Endothelial cell (in vitro differentiated cells): ENCODE measurements at regions not wholly inside any gene's neighbourhood (a gene's known extent, or its start where the extent isn't known, plus 50 kb on each side); places are given as distances from the start of the nearest gene placed in this dataset.

ENCODE experiments used
- DNase-seq: peaks from one replicate; pipeline ENCODE4 v3.0.0; 2021; ENCODE audit warnings: low spot score
- H3K27ac Mint-ChIP-seq: one replicate; pipeline ENCODE4 v1.8.0; 2021; ENCODE audit warnings: mixed read lengths, inconsistent platforms; ENCODE audit not compliant: unreplicated experiment
- H3K27me3 Mint-ChIP-seq: one replicate; pipeline ENCODE4 v1.8.0; 2021; ENCODE audit warnings: mild to moderate bottlenecking, moderate library complexity, mixed read lengths, inconsistent platforms; ENCODE audit not compliant: unreplicated experiment
- H3K36me3 Mint-ChIP-seq: one replicate; pipeline ENCODE4 v1.8.0; 2021; ENCODE audit warnings: mild to moderate bottlenecking, low read depth, mixed read lengths, inconsistent platforms; ENCODE audit not compliant: unreplicated experiment
- H3K4me1 Mint-ChIP-seq: one replicate; pipeline ENCODE4 v1.8.0; 2021; ENCODE audit warnings: mild to moderate bottlenecking, mixed read lengths, inconsistent platforms; ENCODE audit not compliant: unreplicated experiment
- H3K4me3 Mint-ChIP-seq: one replicate; pipeline ENCODE4 v1.8.0; 2021; ENCODE audit warnings: mild to moderate bottlenecking, mixed read lengths, inconsistent platforms; ENCODE audit not compliant: unreplicated experiment
- H3K9me3 Mint-ChIP-seq: one replicate; pipeline ENCODE4 v1.8.0; 2021; ENCODE audit warnings: mixed read lengths, inconsistent platforms; ENCODE audit not compliant: unreplicated experiment
- CTCF ChIP-seq: fragments of 200-600 bp; sonication (generic); IDR thresholded peaks from one replicate; pipeline ENCODE4 v1.5.0; 2021; ENCODE audit warnings: antibody characterized with exemption; ENCODE audit not compliant: unreplicated experiment

- Mint-ChIP-seq H3K9me3 (no peaks in the 10 kb centered on the region), H3K4me1 (peaks cover 11% of the 10 kb centered on the region), H3K27me3 (no peaks in the 10 kb centered on the region), H3K27ac (no peak overlapping the region), H3K4me3 (no peak overlapping the region), H3K36me3 (no peaks in the 10 kb centered on the region)
- no peak for TF ChIP-seq CTCF
- no peak for DNase-seq
These were observed 189.6 kb downstream of the BCOR start for GRCh38 chrX:39907964-39908661.

DNA sequence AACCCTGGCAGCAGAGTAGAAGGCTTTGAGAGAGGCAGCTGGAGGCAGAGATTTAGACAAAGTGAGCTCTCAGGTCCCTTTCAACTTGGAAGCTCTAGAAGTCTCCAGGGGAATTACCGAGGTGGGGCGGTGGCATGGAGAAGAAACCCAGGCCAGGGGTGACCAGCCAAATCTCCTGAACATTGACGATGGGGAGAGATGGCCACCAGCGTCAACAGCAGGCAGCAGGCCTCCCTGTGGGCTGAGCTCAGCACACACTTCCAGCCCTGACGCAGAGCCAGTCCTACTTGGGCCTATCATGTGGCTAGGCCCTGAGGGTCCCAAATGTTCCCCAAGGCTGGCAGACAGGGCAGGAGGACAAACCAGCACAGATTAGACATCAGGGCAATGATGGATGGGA, 187.8 kb downstream of the BCOR start:
- no peaks in the 10 kb centered on the region for H3K27me3 Mint-ChIP-seq
- peaks cover 11% of the 10 kb centered on the region for H3K4me1 Mint-ChIP-seq
- H3K27ac Mint-ChIP-seq = no peak overlapping the region
- no peak for TF ChIP-seq CTCF
- H3K4me3 Mint-ChIP-seq = no peak overlapping the region
- no peaks in the 10 kb centered on the region for H3K36me3 Mint-ChIP-seq
- DNase-seq = no peak
- H3K9me3 Mint-ChIP-seq = no peaks in the 10 kb centered on the region

DNA sequence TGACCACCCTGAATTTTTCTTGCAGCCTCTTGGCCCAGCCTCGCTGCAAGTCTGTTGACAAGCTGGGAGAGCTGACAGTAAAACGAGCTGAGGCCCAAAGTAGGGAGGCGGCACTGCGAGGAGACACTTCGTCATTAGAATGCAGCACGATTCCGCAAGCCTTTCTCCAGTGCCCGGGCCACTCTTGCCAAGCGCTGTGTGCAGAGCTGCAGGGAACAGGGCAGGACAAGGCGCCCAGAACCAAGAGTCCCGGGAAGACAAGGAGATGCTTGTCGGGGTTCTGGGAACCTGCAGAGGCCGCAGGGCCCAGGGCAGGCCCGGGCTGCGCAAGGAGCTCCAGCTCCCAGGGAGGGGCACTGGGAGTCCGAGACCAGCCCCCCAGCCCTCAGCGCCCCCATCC, 187.1 kb downstream of the BCOR start:
- Mint-ChIP-seq H3K4me3 (no peak overlapping the region), H3K4me1 (peaks cover 11% of the 10 kb centered on the region), H3K27ac (no peak overlapping the region), H3K9me3 (no peaks in the 10 kb centered on the region), H3K36me3 (no peaks in the 10 kb centered on the region), H3K27me3 (no peaks in the 10 kb centered on the region)
- no peak for TF ChIP-seq CTCF
- no peak for DNase-seq

- Mint-ChIP-seq H3K27ac (no peak overlapping the region), H3K9me3 (no peaks in the 10 kb centered on the region), H3K4me3 (no peak overlapping the region), H3K27me3 (no peaks in the 10 kb centered on the region), H3K36me3 (no peaks in the 10 kb centered on the region), H3K4me1 (peaks cover 11% of the 10 kb centered on the region)
- no peak for TF ChIP-seq CTCF
- DNase-seq = no peak
These were observed 186.4 kb downstream of the BCOR start for GRCh38 chrX:39911278-39911897.

- H3K4me1 Mint-ChIP-seq = peaks cover 9% of the 10 kb centered on the region
- no peaks in the 10 kb centered on the region for H3K27me3 Mint-ChIP-seq
- no peak for TF ChIP-seq CTCF
- H3K27ac Mint-ChIP-seq = no peak overlapping the region
- H3K4me3 Mint-ChIP-seq = no peak overlapping the region
- DNase-seq = no peak
- no peaks in the 10 kb centered on the region for H3K9me3 Mint-ChIP-seq
- no peaks in the 10 kb centered on the region for H3K36me3 Mint-ChIP-seq
These were observed 185.6 kb downstream of the BCOR start for GRCh38 chrX:39912126-39912525.
